ENCODE measurements at regions not wholly inside any gene's neighbourhood (a gene's known extent, or its start where the extent isn't known, plus 50 kb on each side); places are given as distances from the start of the nearest gene placed in this dataset.

- DNase-seq (ENCODE audit: insufficient read length, low spot score), result no peak
- FAIRE-seq, result no peak
- no peak for TF ChIP-seq CTCF (IDR thresholded peaks at IDR 0.05; ENCODE audit: insufficient read depth, missing control alignments)
Measured at GRCh38 chr14:85421186-85421877, 108.6 kb upstream of the FLRT2 start.

DNA sequence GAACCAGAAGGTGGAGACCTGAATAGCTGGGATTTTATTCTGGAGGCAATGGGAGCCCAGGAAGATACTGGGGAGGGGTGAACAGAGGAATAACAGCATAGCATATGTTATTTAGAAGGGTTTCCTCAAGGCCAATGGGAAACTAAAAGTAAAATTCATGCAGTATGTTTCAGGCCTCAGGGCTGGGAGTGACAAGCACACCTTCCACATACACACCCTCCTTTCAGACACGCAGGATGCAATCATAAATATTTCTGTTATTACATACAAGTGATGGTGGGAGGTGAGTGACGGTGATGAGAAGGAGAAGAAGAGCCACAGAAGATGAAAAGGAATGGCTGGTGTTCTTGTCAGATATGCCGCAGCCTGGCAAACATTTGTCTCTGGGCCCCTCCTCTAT is 106.1 kb upstream of the FLRT2 start:
- TF ChIP-seq CTCF (IDR thresholded peaks at IDR 0.05; ENCODE audit: insufficient read depth, missing control alignments), result no peak
- no peak for DNase-seq (ENCODE audit: insufficient read length, low spot score)
- FAIRE-seq, result no peak

- TF ChIP-seq CTCF (IDR thresholded peaks at IDR 0.05; ENCODE audit: insufficient read depth, missing control alignments), result no peak
- FAIRE-seq, result no peak
- DNase-seq (ENCODE audit: insufficient read length, low spot score), result no peak
Measured at GRCh38 chr14:85425507-85425906, 104.4 kb upstream of the FLRT2 start.

- no peak for FAIRE-seq
- no peak for DNase-seq (ENCODE audit: insufficient read length, low spot score)
- no peak for TF ChIP-seq CTCF (IDR thresholded peaks at IDR 0.05; ENCODE audit: insufficient read depth, missing control alignments)
Measured at GRCh38 chr14:85426068-85426935, 103.6 kb upstream of the FLRT2 start.

DNA sequence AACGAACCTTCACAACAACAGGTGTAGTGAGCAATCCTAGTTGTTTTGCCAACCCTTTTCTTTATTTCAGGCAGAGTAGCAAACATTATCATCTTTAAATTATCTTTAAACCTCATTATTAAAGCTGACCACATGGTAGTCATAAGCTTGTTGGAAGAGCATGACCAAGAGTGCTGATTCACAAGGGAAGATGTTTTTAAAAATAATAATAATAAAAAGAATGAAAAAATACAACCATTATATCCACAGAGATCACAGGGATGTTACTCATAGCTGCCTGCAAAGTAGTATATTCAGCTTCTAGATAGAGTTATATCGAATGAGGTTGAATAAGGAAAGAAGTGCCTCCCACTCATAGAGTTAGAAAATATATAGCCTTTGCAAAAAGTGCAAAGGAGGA is 101.0 kb upstream of the FLRT2 start:
- no peak for TF ChIP-seq CTCF (IDR thresholded peaks at IDR 0.05; ENCODE audit: insufficient read depth, missing control alignments)
- DNase-seq (ENCODE audit: insufficient read length, low spot score), result no peak
- FAIRE-seq, result no peak

- DNase-seq (ENCODE audit: insufficient read length, low spot score), result no peak
- TF ChIP-seq CTCF (IDR thresholded peaks at IDR 0.05; ENCODE audit: insufficient read depth, missing control alignments), result no peak
- no peak for FAIRE-seq
Measured at GRCh38 chr14:85437148-85437547, 92.8 kb upstream of the FLRT2 start.

DNA sequence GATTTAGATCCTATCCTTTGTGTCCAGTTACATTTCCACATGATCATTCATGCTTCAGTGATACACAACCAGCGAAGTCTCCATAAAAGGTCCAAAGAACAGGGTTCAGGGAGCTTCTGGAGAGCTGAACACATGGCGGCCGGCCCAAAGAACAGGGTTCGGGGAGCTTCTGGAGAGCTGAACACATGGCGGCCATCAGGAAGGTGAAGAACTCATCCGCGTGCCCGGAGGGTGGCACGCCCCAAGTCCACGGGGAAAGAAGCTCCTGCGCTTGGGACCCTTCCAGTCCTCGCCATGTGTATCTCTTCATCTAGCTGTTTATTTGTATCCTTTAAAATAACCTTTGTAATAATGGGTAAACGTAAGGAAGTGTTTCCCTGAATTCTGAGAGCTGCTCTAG is 91.9 kb upstream of the FLRT2 start:
- DNase-seq (ENCODE audit: insufficient read length, low spot score) (no peak), FAIRE-seq (no peak)
- TF ChIP-seq CTCF (IDR thresholded peaks at IDR 0.05; ENCODE audit: insufficient read depth, missing control alignments), result no peak
